Epithelial cell of proximal tubule (primary cell): ENCODE measurements at regions not wholly inside any gene's neighbourhood (a gene's known extent, or its start where the extent isn't known, plus 50 kb on each side); places are given as distances from the start of the nearest gene placed in this dataset.

Source experiments
- DNase-seq: peaks from one replicate; pipeline ENCODE4 v3.0.0-alpha.2; 2011; ENCODE audit warnings: low read depth
- H3K4me3 ChIP-seq: 2 replicates; pipeline ENCODE4 v1.5.1; 2011; ENCODE audit warnings: low read depth, mild to moderate bottlenecking, low read length
- TF ChIP-seq, protein P1 (sequence below): conservative IDR thresholded peaks from 2 replicates; pipeline ENCODE4 v1.5.1; 2012; ENCODE audit warnings: low read depth, mild to moderate bottlenecking, low read length

DNA sequence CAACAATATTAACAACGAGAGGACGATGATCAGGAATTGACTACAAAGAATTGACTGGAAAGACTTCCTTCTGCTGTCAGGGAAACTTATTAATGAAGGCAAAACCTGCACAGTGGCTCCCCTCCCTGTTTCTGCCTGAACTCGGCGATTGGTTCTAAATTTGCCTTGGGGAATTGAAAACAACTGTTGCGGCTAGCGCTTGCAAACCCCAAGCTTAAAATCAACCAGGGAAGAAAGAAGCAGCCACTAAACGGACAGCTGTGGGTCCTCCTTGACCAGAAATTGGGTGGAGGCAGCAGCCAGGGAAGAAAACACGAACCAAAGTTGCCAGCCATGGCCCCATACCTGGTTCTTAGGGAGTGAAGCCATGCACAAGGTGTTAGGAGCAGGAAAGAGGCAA lies 383.5 kb upstream of the CADM1 start:
- no peak for DNase-seq
- TF ChIP-seq, protein P1, sequence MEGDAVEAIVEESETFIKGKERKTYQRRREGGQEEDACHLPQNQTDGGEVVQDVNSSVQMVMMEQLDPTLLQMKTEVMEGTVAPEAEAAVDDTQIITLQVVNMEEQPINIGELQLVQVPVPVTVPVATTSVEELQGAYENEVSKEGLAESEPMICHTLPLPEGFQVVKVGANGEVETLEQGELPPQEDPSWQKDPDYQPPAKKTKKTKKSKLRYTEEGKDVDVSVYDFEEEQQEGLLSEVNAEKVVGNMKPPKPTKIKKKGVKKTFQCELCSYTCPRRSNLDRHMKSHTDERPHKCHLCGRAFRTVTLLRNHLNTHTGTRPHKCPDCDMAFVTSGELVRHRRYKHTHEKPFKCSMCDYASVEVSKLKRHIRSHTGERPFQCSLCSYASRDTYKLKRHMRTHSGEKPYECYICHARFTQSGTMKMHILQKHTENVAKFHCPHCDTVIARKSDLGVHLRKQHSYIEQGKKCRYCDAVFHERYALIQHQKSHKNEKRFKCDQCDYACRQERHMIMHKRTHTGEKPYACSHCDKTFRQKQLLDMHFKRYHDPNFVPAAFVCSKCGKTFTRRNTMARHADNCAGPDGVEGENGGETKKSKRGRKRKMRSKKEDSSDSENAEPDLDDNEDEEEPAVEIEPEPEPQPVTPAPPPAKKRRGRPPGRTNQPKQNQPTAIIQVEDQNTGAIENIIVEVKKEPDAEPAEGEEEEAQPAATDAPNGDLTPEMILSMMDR = no peak
- H3K4me3 ChIP-seq = no peak overlapping the region

DNA sequence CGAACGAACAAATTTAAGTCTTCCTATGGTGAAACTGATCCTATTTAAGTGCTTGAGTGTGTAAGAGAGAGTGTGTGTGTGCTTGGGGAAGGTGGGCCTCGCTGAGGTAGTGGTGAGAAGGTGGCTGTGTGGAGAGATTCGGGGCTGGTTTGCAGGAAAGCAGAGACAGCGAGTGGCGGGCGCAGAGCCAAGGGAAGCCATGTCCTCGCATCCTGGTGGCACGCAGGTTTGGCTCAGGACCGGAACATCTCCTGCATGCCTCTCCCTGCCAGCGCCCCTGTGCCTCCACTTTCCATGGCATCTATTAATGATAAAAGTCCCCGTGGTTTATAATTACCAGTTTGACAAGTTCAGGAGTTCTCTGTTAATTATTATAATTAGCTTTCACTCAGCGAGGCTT lies 383.1 kb upstream of the CADM1 start:
- no peak overlapping the region for H3K4me3 ChIP-seq
- TF ChIP-seq, protein P1 = no peak
- DNase-seq = no peak

DNA sequence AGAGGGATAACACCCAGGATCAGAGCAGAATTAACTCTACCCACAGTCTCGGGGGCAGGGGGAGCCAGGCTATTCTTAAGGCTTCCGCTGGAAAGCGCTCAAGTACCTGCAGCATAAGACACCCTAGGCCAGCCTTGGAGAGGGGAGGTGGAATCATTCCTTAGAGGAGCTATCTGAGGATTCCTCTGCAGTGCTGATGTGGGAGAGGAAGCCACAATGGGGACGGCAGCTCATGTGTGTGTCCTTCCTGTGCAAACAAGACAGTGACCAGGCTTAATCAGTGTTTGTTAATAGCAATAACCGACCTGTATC lies 382.2 kb upstream of the CADM1 start:
- TF ChIP-seq, protein P1 = no peak
- no peak for DNase-seq
- no peak overlapping the region for H3K4me3 ChIP-seq

- TF ChIP-seq, protein P1 = no peak
- no peak for DNase-seq
- H3K4me3 ChIP-seq = no peak overlapping the region
These were observed 381.6 kb upstream of the CADM1 start for GRCh38 chr11:115885535-115886421.

DNA sequence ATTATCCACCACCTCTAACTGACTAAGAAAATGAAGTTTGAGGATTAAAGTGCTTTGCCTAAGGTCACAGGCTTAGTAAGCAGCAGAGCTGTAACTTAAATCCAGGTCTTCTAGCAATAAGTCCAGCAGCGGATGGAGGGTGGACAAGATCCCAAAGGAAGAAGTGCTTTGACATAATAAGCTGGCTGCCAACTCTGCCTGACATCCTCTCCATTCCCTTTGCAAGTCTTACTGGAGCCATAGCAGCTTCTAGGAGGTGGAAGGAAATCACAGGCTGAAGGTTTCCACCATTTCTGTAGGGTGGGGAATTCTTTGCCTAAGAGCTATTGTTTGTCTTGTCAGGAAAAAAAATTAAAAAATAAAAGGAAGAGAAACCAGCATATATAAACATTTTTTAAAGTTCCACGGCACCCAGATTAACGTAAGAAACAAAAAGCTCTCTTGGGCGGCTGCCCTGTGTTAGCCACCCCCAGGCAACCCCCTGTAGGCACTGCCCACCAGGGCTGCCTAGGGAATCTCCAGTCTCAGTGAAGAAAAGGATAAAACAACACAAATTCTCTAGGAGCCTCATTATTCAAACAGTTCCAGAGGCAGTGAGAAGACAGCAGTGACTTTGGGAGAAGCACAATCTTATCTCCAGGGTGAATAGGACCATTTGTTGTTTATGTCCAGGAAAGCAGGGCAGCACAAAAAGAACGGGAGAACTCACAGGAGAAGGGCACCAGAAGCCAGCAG lies 380.8 kb upstream of the CADM1 start:
- TF ChIP-seq, protein P1 = no peak
- H3K4me3 ChIP-seq = no peak overlapping the region
- no peak for DNase-seq

DNA sequence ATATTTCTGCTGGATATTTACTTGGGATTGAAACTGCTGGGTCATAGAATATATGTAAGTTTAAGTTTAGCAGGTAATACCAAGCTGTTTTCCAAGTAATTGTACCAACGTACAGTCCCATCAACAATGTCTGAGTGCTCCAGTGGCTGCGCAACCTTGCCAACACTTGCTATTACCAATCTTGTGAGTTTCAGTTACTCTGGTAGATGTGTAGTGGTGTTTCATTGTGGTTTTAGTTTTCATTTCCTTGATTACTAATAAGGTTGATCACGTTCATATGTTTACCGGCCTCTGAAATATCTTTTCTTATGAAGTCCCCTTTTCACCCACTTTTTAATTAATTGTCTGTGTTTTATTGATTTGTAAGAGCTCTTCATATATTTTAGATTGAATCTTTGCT lies 370.6 kb upstream of the CADM1 start:
- no peak for DNase-seq
- no peak overlapping the region for H3K4me3 ChIP-seq
- TF ChIP-seq, protein P1 = no peak
